NT2/D1 (cell line): ENCODE measurements at regions not wholly inside any gene's neighbourhood (a gene's known extent, or its start where the extent isn't known, plus 50 kb on each side); places are given as distances from the start of the nearest gene placed in this dataset.

ENCODE experiments used
- SUZ12 ChIP-seq: IDR thresholded peaks from 2 replicates; pipeline ENCODE4 v1.6.1; 2011; ENCODE audit not compliant: insufficient read length, insufficient read depth; ENCODE audit errors: extremely low read depth
- YY1 ChIP-seq: IDR thresholded peaks from 2 replicates; pipeline ENCODE4 v1.6.1; 2011; ENCODE audit not compliant: insufficient read length, insufficient read depth
- ZNF274 ChIP-seq: IDR thresholded peaks from 2 replicates; pipeline ENCODE4 v1.6.1; 2011; ENCODE audit warnings: mild to moderate bottlenecking, low read depth, low read length

DNA sequence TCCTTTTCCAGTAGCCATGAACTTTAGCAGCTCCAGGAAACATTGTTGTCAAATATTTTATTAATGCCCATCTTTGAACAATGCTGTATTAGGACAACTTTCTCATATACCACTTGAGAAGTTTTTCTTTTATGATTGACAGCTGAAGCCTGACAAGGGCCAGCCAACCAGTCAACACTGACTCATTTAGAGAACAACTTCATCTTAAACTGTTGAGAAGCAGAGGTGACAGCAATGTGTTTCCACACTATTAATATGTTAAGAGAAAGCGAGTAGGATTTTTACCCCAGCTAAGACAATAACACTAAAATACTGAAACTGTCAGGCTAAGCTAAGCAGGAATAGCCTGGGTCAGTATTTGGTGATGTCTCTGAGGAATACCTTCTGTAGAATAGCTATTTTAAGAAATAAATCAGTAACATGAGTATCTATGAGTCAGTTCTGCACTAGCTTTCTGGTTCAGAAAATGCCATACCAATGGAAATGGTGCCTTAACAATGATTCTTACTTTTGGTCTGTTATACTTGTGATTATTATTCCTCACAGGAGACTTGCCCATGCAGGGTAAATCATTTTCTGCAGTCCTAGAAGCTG, 168.8 kb upstream of the POT1 start:
- TF ChIP-seq YY1 (no peak), ZNF274 (no peak), SUZ12 (no peak)
